GM10266 (cell line): ENCODE measurements at regions not wholly inside any gene's neighbourhood (a gene's known extent, or its start where the extent isn't known, plus 50 kb on each side); places are given as distances from the start of the nearest gene placed in this dataset.

ENCODE experiments used
- DNase-seq: peaks from one replicate; pipeline ENCODE4 v3.0.0; 2012; ENCODE audit errors: extremely low spot score
- CTCF ChIP-seq: IDR thresholded peaks from 2 replicates; pipeline ENCODE4 v1.5.1; 2012; ENCODE audit warnings: mild to moderate bottlenecking, low read depth; ENCODE audit not compliant: control insufficient read depth, insufficient read depth; ENCODE audit errors: missing control alignments

- no peak for DNase-seq
- TF ChIP-seq CTCF = no peak
Observed at GRCh38 chr3:182464513-182465145, 328.7 kb upstream of the ATP11B start.

- TF ChIP-seq CTCF = no peak
- no peak for DNase-seq
Observed at GRCh38 chr3:182465301-182466185, 327.8 kb upstream of the ATP11B start.

- no peak for TF ChIP-seq CTCF
Observed at GRCh38 chr3:182469086-182469485, 324.2 kb upstream of the ATP11B start.

GRCh38 chr3:182470187-182470586 lies 323.1 kb upstream of the ATP11B start:
- no peak for DNase-seq
- TF ChIP-seq CTCF = no peak

More at GRCh38 chr3:182469086-182469485, 324.2 kb upstream of the ATP11B start:
- DNase-seq = no peak

GRCh38 chr3:182473191-182473710 lies 320.1 kb upstream of the ATP11B start:
- no peak for TF ChIP-seq CTCF
- no peak for DNase-seq

- TF ChIP-seq CTCF = no peak
- no peak for DNase-seq
Observed at GRCh38 chr3:182478369-182478768, 314.9 kb upstream of the ATP11B start.
